HEK293 (cell line): ENCODE measurements at regions not wholly inside any gene's neighbourhood (a gene's known extent, or its start where the extent isn't known, plus 50 kb on each side); places are given as distances from the start of the nearest gene placed in this dataset.

ENCODE experiments used
- CTCF ChIA-PET: fragments of 350-600 bp; formaldehyde crosslinking; extraction: SDS; loops from one replicate; lab custom pipeline; 2021; ENCODE audit warnings: antibody characterized with exemption; lab: Yijun Ruan, JAX
- POLR2A ChIA-PET: fragments of 300-600 bp; formaldehyde crosslinking; extraction: SDS; loops from one replicate; lab custom pipeline; 2020; ENCODE audit warnings: antibody characterized with exemption, inconsistent platforms; lab: Yijun Ruan, JAX
- H3K27ac ChIP-seq: fragments of 200-500 bp; sonication (Bioruptor generic); 2 replicates; pipeline ENCODE4 v1.5.1; 2014; ENCODE audit warnings: low read depth, low read length, control low read depth, inconsistent platforms; ENCODE audit errors: extremely low read depth
- H3K36me3 ChIP-seq, 2 experiments: fragments of 200-500 bp in 1 of 2; sonication (Bioruptor generic) in 1 of 2; 1 replicate in 1 of 2; 2 replicates in 1 of 2; pipeline ENCODE4 v1.5.1; 2014 to 2017; ENCODE audit warnings: inconsistent platforms in 2 of 2, low read length in 2 of 2; ENCODE audit not compliant: control insufficient read depth in 2 of 2, insufficient read depth in 1 of 2
- H3K4me1 ChIP-seq: fragments of 200-500 bp; sonication (Bioruptor generic); 2 replicates; pipeline ENCODE4 v1.5.1; 2014; ENCODE audit warnings: mild to moderate bottlenecking, low read length, inconsistent platforms; ENCODE audit not compliant: control insufficient read depth, insufficient read depth
- H3K4me3 ChIP-seq: 2 replicates; pipeline ENCODE4 v1.5.1; 2011; ENCODE audit warnings: low read depth, mild to moderate bottlenecking, control low read depth, low read length, moderate library complexity
- H3K9me3 ChIP-seq: fragments of 200-500 bp; sonication (Bioruptor generic); 2 replicates; pipeline ENCODE4 v1.5.1; 2014; ENCODE audit warnings: low read depth, low read length, inconsistent platforms; ENCODE audit not compliant: control insufficient read depth, insufficient read depth
- EGR2 ChIP-seq: fragments of 450-650 bp; formaldehyde crosslinking; IDR thresholded peaks from 2 replicates; pipeline ENCODE4 v1.5.1; 2016; ENCODE audit warnings: low read depth, missing biosample characterization, missing genetic modification characterization
- FEZF1 ChIP-seq: fragments of 450-650 bp; formaldehyde crosslinking; IDR thresholded peaks from 2 replicates; pipeline ENCODE4 v1.5.1; 2016; ENCODE audit warnings: missing biosample characterization, missing genetic modification characterization
- HOXA7 ChIP-seq: sonication (generic); formaldehyde crosslinking; IDR thresholded peaks from 2 replicates; pipeline ENCODE4 v1.8.1; 2022; ENCODE audit warnings: missing genetic modification reagents, borderline replicate concordance
- HOXC10 ChIP-seq: sonication (generic); formaldehyde crosslinking; IDR thresholded peaks from 2 replicates; pipeline ENCODE4 v1.8.1; 2023; ENCODE audit warnings: mild to moderate bottlenecking, missing genetic modification reagents
- MEIS1 ChIP-seq: sonication (generic); formaldehyde crosslinking; IDR thresholded peaks from 2 replicates; pipeline ENCODE4 v1.8.1; 2022; ENCODE audit warnings: missing genetic modification reagents, mild to moderate bottlenecking, borderline replicate concordance
- MYNN ChIP-seq: fragments of 450-650 bp; formaldehyde crosslinking; IDR thresholded peaks from 2 replicates; pipeline ENCODE4 v1.5.1; 2016; ENCODE audit warnings: missing biosample characterization, missing genetic modification characterization, borderline replicate concordance
- ZBTB48 ChIP-seq: fragments of 450-650 bp; formaldehyde crosslinking; IDR thresholded peaks from 2 replicates; pipeline ENCODE4 v1.5.1; 2016; ENCODE audit warnings: missing biosample characterization, missing genetic modification characterization
- ZBTB8A ChIP-seq: fragments of 450-650 bp; formaldehyde crosslinking; IDR thresholded peaks from 2 replicates; pipeline ENCODE4 v1.5.1; 2016; ENCODE audit warnings: missing biosample characterization, missing genetic modification characterization
- ZIC2 ChIP-seq: fragments of 450-650 bp; formaldehyde crosslinking; IDR thresholded peaks from 2 replicates; pipeline ENCODE4 v1.5.1; 2016; ENCODE audit warnings: missing biosample characterization, missing genetic modification characterization
- ZNF112 ChIP-seq: fragments of 450-650 bp; formaldehyde crosslinking; IDR thresholded peaks from 2 replicates; pipeline ENCODE4 v1.5.0; 2017; ENCODE audit warnings: missing biosample characterization, missing genetic modification characterization
- ZNF133 ChIP-seq: fragments of 450-650 bp; formaldehyde crosslinking; IDR thresholded peaks from 2 replicates; pipeline ENCODE4 v1.5.1; 2016; ENCODE audit warnings: missing biosample characterization, missing genetic modification characterization
- ZNF19 ChIP-seq: fragments of 450-650 bp; formaldehyde crosslinking; IDR thresholded peaks from 2 replicates; pipeline ENCODE4; 2016; ENCODE audit warnings: missing biosample characterization, missing genetic modification characterization, low read depth
- ZNF341 ChIP-seq: fragments of 450-650 bp; formaldehyde crosslinking; IDR thresholded peaks from 2 replicates; pipeline ENCODE4; 2016; ENCODE audit warnings: low read depth, missing biosample characterization, missing genetic modification characterization
- ZNF391 ChIP-seq: fragments of 450-650 bp; formaldehyde crosslinking; IDR thresholded peaks from 2 replicates; pipeline ENCODE4 v1.5.1; 2016; ENCODE audit warnings: low read depth, missing biosample characterization, missing genetic modification characterization, borderline replicate concordance
- ZNF426 ChIP-seq: fragments of 450-650 bp; formaldehyde crosslinking; IDR thresholded peaks from 2 replicates; pipeline ENCODE4 v1.5.1; 2017; ENCODE audit warnings: missing biosample characterization, missing genetic modification characterization, mild to moderate bottlenecking, inconsistent platforms, moderate library complexity
- ZNF544 ChIP-seq: fragments of 450-650 bp; formaldehyde crosslinking; IDR thresholded peaks from 2 replicates; pipeline ENCODE4 v1.5.0; 2017; ENCODE audit warnings: missing biosample characterization, missing genetic modification characterization
- ZNF76 ChIP-seq: fragments of 450-650 bp; formaldehyde crosslinking; IDR thresholded peaks from 2 replicates; pipeline ENCODE4; 2016; ENCODE audit warnings: low read depth, missing biosample characterization, missing genetic modification characterization, borderline replicate concordance
- TF ChIP-seq, protein P1 (sequence below): fragments of 450-650 bp; formaldehyde crosslinking; IDR thresholded peaks from 2 replicates; pipeline ENCODE4 v1.5.0; 2017; ENCODE audit warnings: missing biosample characterization, missing genetic modification characterization, borderline replicate concordance
- TF ChIP-seq, protein P2 (sequence below): fragments of 450-650 bp; formaldehyde crosslinking; IDR thresholded peaks from 2 replicates; pipeline ENCODE4 v1.5.1; 2016; ENCODE audit warnings: missing biosample characterization, missing genetic modification characterization
- TF ChIP-seq, protein P3 (sequence below): fragments of 450-650 bp; formaldehyde crosslinking; IDR thresholded peaks from 2 replicates; pipeline ENCODE4 v1.5.1; 2016; ENCODE audit warnings: missing biosample characterization, missing genetic modification characterization
- TF ChIP-seq, protein P4 (sequence below): fragments of 450-650 bp; formaldehyde crosslinking; IDR thresholded peaks from 2 replicates; pipeline ENCODE4 v1.5.1; 2016; ENCODE audit warnings: missing biosample characterization, missing genetic modification characterization

DNA sequence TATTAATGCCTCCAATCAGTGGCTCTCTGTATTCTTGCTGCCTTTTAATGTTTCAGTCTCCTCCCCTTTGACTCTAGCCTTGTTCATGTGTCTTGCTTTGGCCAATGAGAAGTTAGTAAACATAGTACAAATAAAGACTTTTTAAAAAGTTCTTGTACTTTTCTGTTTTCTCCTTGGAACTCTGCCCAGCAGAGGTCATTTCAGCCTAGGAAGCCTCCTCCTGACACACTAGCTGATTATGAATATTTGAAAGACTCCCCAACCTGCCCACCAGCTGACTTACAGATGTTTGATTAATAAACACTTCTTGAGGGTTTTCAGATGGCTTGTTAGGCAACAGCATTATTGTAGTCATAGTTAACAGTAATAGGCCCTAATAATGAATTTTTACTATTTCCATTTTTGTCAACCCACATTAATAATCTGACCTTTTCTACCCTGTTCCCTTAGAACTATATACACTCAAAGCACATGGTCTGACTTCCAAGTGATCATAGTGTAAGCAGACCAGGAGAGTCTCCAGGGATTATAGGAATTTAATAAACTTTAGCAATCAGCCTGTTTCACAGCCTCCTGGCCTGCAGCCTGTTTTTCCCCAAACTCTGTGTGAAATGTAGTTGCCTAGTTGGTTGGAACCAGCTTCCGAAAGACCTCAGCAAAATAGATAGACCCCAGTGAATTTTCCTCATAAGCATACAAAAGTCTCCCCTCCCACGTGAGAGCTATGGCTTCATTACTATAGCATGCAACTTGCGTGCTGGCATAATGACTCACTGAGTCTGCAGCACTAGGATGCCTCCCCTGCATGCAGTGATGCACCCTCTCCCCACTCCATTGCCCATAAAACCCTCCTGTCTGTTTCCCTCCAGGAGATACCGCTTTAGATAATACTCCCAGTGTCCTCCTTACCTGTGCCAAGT is 670.7 kb upstream of the ZNF804A start:
- ChIA-PET POLR2A (no interaction called here), CTCF (no interaction called here)
- no peaks in the 10 kb centered on the region for H3K4me1 ChIP-seq
- no peaks in the 10 kb centered on the region for H3K36me3 ChIP-seq
- no peak overlapping the region for H3K4me3 ChIP-seq
- no peaks in the 10 kb centered on the region for H3K9me3 ChIP-seq
- H3K27ac ChIP-seq = no peak overlapping the region
- TF ChIP-seq, protein P1, sequence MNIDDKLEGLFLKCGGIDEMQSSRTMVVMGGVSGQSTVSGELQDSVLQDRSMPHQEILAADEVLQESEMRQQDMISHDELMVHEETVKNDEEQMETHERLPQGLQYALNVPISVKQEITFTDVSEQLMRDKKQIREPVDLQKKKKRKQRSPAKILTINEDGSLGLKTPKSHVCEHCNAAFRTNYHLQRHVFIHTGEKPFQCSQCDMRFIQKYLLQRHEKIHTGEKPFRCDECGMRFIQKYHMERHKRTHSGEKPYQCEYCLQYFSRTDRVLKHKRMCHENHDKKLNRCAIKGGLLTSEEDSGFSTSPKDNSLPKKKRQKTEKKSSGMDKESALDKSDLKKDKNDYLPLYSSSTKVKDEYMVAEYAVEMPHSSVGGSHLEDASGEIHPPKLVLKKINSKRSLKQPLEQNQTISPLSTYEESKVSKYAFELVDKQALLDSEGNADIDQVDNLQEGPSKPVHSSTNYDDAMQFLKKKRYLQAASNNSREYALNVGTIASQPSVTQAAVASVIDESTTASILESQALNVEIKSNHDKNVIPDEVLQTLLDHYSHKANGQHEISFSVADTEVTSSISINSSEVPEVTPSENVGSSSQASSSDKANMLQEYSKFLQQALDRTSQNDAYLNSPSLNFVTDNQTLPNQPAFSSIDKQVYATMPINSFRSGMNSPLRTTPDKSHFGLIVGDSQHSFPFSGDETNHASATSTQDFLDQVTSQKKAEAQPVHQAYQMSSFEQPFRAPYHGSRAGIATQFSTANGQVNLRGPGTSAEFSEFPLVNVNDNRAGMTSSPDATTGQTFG (tag by site-specific recombination) = no peak
- no peak for TF ChIP-seq HOXA7 (CRISPR knock-in tag)
- TF ChIP-seq MEIS1 = no peak
- TF ChIP-seq ZNF426 (tag by site-specific recombination) = no peak
- TF ChIP-seq HOXC10 (CRISPR knock-in tag) = no peak
- no peak for TF ChIP-seq ZNF76 (tag by site-specific recombination)

DNA sequence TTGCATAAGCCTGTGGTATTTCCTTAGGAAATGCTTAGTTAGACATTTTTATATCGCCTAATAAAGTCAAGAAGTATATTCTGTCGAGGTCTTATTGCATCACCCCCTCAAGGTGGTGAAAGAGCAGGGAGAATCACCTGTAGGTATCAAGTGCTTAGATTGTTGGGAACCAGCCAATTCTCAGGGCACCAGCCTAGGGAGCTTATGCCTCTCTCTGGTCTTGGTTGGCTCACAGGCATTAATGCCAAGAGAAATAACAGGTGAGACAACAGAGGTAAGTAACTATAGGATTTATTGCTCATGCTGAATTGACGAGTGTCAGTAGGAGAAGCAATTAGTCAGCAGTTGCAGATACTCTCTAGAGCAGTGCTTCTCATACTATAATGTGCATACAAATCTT is 663.3 kb upstream of the ZNF804A start:
- Histone ChIP-seq H3K36me3 (no peaks in the 10 kb centered on the region), H3K4me1 (no peaks in the 10 kb centered on the region), H3K27ac (no peak overlapping the region), H3K9me3 (no peaks in the 10 kb centered on the region), H3K4me3 (no peak overlapping the region)
- CTCF ChIA-PET = no interaction called here
- TF ChIP-seq ZNF133 (tag by site-specific recombination) (no peak), ZNF544 (tag by site-specific recombination) (no peak), ZNF391 (tag by site-specific recombination) (no peak), MYNN (tag by site-specific recombination) (no peak), ZBTB48 (tag by site-specific recombination) (no peak), ZIC2 (tag by site-specific recombination) (no peak), ZNF426 (tag by site-specific recombination) (no peak), ZBTB8A (tag by site-specific recombination) (no peak)
- POLR2A ChIA-PET = no interaction called here

DNA sequence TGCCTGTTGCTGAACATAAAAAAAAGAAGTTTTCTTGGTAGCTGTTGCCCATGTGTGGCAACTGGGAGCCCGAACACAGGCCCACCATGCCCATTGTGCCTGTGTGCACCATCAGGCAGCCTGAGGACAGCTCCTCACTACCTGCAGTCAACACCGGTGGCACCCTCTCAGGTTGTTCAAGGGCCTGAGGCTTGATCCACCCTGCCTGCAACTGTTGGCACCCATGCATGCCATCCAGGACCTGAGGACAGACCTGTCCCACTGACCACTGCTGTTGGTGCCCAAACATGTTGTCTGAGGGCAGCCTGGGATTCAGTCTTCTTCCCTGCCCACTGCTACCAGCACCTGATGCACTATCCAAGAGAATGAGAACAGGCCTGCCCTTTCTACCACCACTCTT is 661.1 kb upstream of the ZNF804A start:
- no peak overlapping the region for H3K4me3 ChIP-seq
- ChIA-PET CTCF (no interaction called here), POLR2A (no interaction called here)
- H3K36me3 ChIP-seq = no peaks in the 10 kb centered on the region
- H3K4me1 ChIP-seq = no peaks in the 10 kb centered on the region
- H3K27ac ChIP-seq = no peak overlapping the region
- TF ChIP-seq, protein P2, sequence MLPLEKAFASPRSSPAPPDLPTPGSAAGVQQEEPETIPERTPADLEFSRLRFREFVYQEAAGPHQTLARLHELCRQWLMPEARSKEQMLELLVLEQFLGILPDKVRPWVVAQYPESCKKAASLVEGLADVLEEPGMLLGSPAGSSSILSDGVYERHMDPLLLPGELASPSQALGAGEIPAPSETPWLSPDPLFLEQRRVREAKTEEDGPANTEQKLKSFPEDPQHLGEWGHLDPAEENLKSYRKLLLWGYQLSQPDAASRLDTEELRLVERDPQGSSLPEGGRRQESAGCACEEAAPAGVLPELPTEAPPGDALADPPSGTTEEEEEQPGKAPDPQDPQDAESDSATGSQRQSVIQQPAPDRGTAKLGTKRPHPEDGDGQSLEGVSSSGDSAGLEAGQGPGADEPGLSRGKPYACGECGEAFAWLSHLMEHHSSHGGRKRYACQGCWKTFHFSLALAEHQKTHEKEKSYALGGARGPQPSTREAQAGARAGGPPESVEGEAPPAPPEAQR (tag by site-specific recombination) = no peak
- TF ChIP-seq EGR2 (tag by site-specific recombination) = no peak
- no peak for TF ChIP-seq FEZF1
- TF ChIP-seq, protein P3, sequence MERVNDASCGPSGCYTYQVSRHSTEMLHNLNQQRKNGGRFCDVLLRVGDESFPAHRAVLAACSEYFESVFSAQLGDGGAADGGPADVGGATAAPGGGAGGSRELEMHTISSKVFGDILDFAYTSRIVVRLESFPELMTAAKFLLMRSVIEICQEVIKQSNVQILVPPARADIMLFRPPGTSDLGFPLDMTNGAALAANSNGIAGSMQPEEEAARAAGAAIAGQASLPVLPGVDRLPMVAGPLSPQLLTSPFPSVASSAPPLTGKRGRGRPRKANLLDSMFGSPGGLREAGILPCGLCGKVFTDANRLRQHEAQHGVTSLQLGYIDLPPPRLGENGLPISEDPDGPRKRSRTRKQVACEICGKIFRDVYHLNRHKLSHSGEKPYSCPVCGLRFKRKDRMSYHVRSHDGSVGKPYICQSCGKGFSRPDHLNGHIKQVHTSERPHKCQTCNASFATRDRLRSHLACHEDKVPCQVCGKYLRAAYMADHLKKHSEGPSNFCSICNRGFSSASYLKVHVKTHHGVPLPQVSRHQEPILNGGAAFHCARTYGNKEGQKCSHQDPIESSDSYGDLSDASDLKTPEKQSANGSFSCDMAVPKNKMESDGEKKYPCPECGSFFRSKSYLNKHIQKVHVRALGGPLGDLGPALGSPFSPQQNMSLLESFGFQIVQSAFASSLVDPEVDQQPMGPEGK = no peak
- TF ChIP-seq, protein P4, sequence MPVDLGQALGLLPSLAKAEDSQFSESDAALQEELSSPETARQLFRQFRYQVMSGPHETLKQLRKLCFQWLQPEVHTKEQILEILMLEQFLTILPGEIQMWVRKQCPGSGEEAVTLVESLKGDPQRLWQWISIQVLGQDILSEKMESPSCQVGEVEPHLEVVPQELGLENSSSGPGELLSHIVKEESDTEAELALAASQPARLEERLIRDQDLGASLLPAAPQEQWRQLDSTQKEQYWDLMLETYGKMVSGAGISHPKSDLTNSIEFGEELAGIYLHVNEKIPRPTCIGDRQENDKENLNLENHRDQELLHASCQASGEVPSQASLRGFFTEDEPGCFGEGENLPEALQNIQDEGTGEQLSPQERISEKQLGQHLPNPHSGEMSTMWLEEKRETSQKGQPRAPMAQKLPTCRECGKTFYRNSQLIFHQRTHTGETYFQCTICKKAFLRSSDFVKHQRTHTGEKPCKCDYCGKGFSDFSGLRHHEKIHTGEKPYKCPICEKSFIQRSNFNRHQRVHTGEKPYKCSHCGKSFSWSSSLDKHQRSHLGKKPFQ (tag by site-specific recombination) = no peak
- TF ChIP-seq ZNF19 (tag by site-specific recombination) = no peak
- TF ChIP-seq ZNF341 (tag by site-specific recombination) = no peak
- no peak for TF ChIP-seq ZNF112 (tag by site-specific recombination)
- no peaks in the 10 kb centered on the region for H3K9me3 ChIP-seq
